ENCODE measurements at regions not wholly inside any gene's neighbourhood (a gene's known extent, or its start where the extent isn't known, plus 50 kb on each side); places are given as distances from the start of the nearest gene placed in this dataset.
A peak's percentile ranks its signal among the peaks of the same experiment; 100 is the strongest.

GRCh38 chr10:78953113-78953798, 115.5 kb upstream of the ZMIZ1 start:
- Histone ChIP-seq H3K4me3 (no peak overlapping the region), H3K4me1 (replicated peaks in 1 of 2) (peaks cover 7 to 15% of the 10 kb centered on the region in 2 donors), H3K36me3 (replicated peaks in 1 of 2) (no peaks in the 10 kb centered on the region), H3K27ac (peak overlapping the region in 3 of 5 donors; percentile 6 to 50 (median 31)), H3K27me3 (no peaks in the 10 kb centered on the region), H3K9me3 (replicated peaks in 1 of 3) (no peaks in the 10 kb centered on the region)
- intact Hi-C loops (cut with DNase I) = loop anchor here in 1 of 2 donors (10.0 kb wide), 1 partner anchor 242 kb away; no protein-coding TSS in a partner anchor
- no peak for TF ChIP-seq POLR2A (IDR thresholded peaks at IDR 0.05)
- TF ChIP-seq CTCF (IDR thresholded peaks at IDR 0.05) = no peak
- DNase-seq = peak; percentile 46 to 82 (median 72)
- WGBS, 4 donors = 22 to 38% (median 25%) methylated on average over 3 to 11 of the region's 11 CpGs

GRCh38 chr10:78953799-78954297, 114.9 kb upstream of the ZMIZ1 start:
- Histone ChIP-seq H3K27ac (peak overlapping the region in 1 of 5 donors; percentile 50), H3K27me3 (no peaks in the 10 kb centered on the region), H3K9me3 (replicated peaks in 1 of 3) (no peaks in the 10 kb centered on the region), H3K4me3 (no peak overlapping the region), H3K36me3 (replicated peaks in 1 of 2) (no peaks in the 10 kb centered on the region), H3K4me1 (replicated peaks in 1 of 2) (peaks cover 7 to 15% of the 10 kb centered on the region in 2 donors)
- WGBS, 4 donors = 90 to 99% (median 96%) methylated on average over 6 to 7 of the region's 7 CpGs
- intact Hi-C loops (cut with DNase I) = loop anchor here in 1 of 2 donors (10.0 kb wide), 1 partner anchor 241 kb away; no protein-coding TSS in a partner anchor
- no peak for DNase-seq
- TF ChIP-seq CTCF (IDR thresholded peaks at IDR 0.05) (no peak), POLR2A (IDR thresholded peaks at IDR 0.05) (no peak)

GRCh38 chr10:78954689-78955088, 114.1 kb upstream of the ZMIZ1 start:
- Histone ChIP-seq H3K4me1 (replicated peaks in 1 of 2) (peaks cover 7 to 15% of the 10 kb centered on the region in 2 donors), H3K27ac (no peak overlapping the region), H3K27me3 (no peaks in the 10 kb centered on the region), H3K36me3 (replicated peaks in 1 of 2) (no peaks in the 10 kb centered on the region), H3K9me3 (replicated peaks in 1 of 3) (no peaks in the 10 kb centered on the region), H3K4me3 (no peak overlapping the region)
- TF ChIP-seq POLR2A (IDR thresholded peaks at IDR 0.05) = no peak
- TF ChIP-seq CTCF (IDR thresholded peaks at IDR 0.05) = no peak
- intact Hi-C loops (cut with DNase I) = loop anchor here in 1 of 2 donors (10.0 kb wide), 1 partner anchor 240 kb away; no protein-coding TSS in a partner anchor
- WGBS, 4 donors = 95 to 98% (median 97%) methylated on average over 7 of the region's 7 CpGs
- DNase-seq = no peak

GRCh38 chr10:78955206-78955605, 113.6 kb upstream of the ZMIZ1 start:
- DNase-seq = no peak
- peaks cover 10 to 19% of the 10 kb centered on the region in 2 donors for H3K4me1 ChIP-seq (replicated peaks in 1 of 2)
- WGBS, 4 donors = 91 to 100% (median 96%) methylated on average over 2 to 3 of the region's 3 CpGs
- H3K4me3 ChIP-seq = no peak overlapping the region
- H3K27me3 ChIP-seq = no peaks in the 10 kb centered on the region
- no peaks in the 10 kb centered on the region for H3K36me3 ChIP-seq (replicated peaks in 1 of 2)
- TF ChIP-seq CTCF (IDR thresholded peaks at IDR 0.05) (no peak), POLR2A (IDR thresholded peaks at IDR 0.05) (no peak)
- no peaks in the 10 kb centered on the region for H3K9me3 ChIP-seq (replicated peaks in 1 of 3)
- intact Hi-C loops (cut with DNase I) = loop anchor here in 1 of 2 donors (10.0 kb wide), 1 partner anchor 240 kb away; no protein-coding TSS in a partner anchor
- no peak overlapping the region for H3K27ac ChIP-seq
